Mesenchymal stem cell (in vitro differentiated cells and primary cell): ENCODE measurements at regions not wholly inside any gene's neighbourhood (a gene's known extent, or its start where the extent isn't known, plus 50 kb on each side); places are given as distances from the start of the nearest gene placed in this dataset.
A peak's percentile ranks its signal among the peaks of the same experiment; 100 is the strongest.

Experiments
- DNase-seq: peaks from one replicate; pipeline ENCODE4 v3.0.0-alpha.2; 2013
- H2AFZ ChIP-seq: one replicate; pipeline ENCODE4 v1.6.1; 2013; ENCODE audit warnings: low read depth, mild to moderate bottlenecking, control low read depth, inconsistent platforms, low read length, moderate library complexity
- H2AK5ac ChIP-seq: 2 replicates; pipeline ENCODE4 v1.6.1; 2013; ENCODE audit warnings: low read length, moderate library complexity, mild to moderate bottlenecking, inconsistent platforms; ENCODE audit not compliant: severe bottlenecking
- H2BK120ac ChIP-seq: one replicate; pipeline ENCODE4 v1.6.1; 2013; ENCODE audit warnings: low read depth, mild to moderate bottlenecking, inconsistent platforms, low read length, moderate library complexity
- H2BK12ac ChIP-seq, 2 experiments: one replicate each; pipeline ENCODE4 v1.6.1; 2013; ENCODE audit warnings: inconsistent platforms in 2 of 2, low read length in 2 of 2, mild to moderate bottlenecking in 2 of 2, moderate library complexity in 2 of 2, control low read depth in 1 of 2
- H2BK15ac ChIP-seq: one replicate; pipeline ENCODE4 v1.6.1; 2013; ENCODE audit warnings: mild to moderate bottlenecking, low read depth, inconsistent platforms; ENCODE audit not compliant: poor library complexity, severe bottlenecking
- H2BK5ac ChIP-seq: 2 replicates; pipeline ENCODE4 v1.6.1; 2013; ENCODE audit warnings: low read depth, mild to moderate bottlenecking, low read length, control low read depth, inconsistent platforms; ENCODE audit not compliant: poor library complexity, severe bottlenecking
- H3K14ac ChIP-seq, 2 experiments: one replicate each; pipeline ENCODE4 v1.6.1; 2013; ENCODE audit warnings: inconsistent platforms in 2 of 2, low read length in 2 of 2, control low read depth in 1 of 2, mild to moderate bottlenecking in 1 of 2, moderate library complexity in 1 of 2
- H3K18ac ChIP-seq, 2 experiments: one replicate each; pipeline ENCODE4 v1.6.1; 2013; ENCODE audit warnings: inconsistent platforms in 2 of 2, low read length in 2 of 2, control low read depth in 1 of 2, low read depth in 1 of 2, mild to moderate bottlenecking in 1 of 2
- H3K23ac ChIP-seq, 2 experiments: one replicate each; pipeline ENCODE4 v1.6.1; 2013; ENCODE audit warnings: inconsistent platforms in 2 of 2, low read length in 2 of 2, mild to moderate bottlenecking in 2 of 2, moderate library complexity in 2 of 2, control low read depth in 1 of 2
- H3K27ac ChIP-seq: 2 replicates; pipeline ENCODE4 v1.5.1; 2013; ENCODE audit warnings: mild to moderate bottlenecking, moderate library complexity, low read length, control low read depth, inconsistent platforms; ENCODE audit not compliant: poor library complexity, severe bottlenecking
- H3K27me3 ChIP-seq, 2 experiments: 2 replicates each; pipeline versions ENCODE4 v1.6.1 to v1.7.0; 2013; ENCODE audit warnings: low read length in 2 of 2, mild to moderate bottlenecking in 2 of 2, moderate library complexity in 2 of 2, control low read depth in 1 of 2, inconsistent platforms in 1 of 2; ENCODE audit not compliant: control insufficient read depth in 1 of 2, insufficient read depth in 1 of 2
- H3K36me3 ChIP-seq, 2 experiments: 2 replicates each; pipeline versions ENCODE4 v1.6.1 to v1.7.0; 2013; ENCODE audit warnings: low read length in 2 of 2, control low read depth in 1 of 2, inconsistent platforms in 1 of 2, low read depth in 1 of 2, mild to moderate bottlenecking in 1 of 2; ENCODE audit not compliant: insufficient read depth in 2 of 2, control insufficient read depth in 1 of 2
- H3K4ac ChIP-seq, 2 experiments: one replicate each; pipeline ENCODE4 v1.6.1; 2013; ENCODE audit warnings: inconsistent platforms in 2 of 2, low read length in 2 of 2, mild to moderate bottlenecking in 2 of 2, moderate library complexity in 2 of 2, control low read depth in 1 of 2, low read depth in 1 of 2
- H3K4me1 ChIP-seq: 2 replicates; pipeline ENCODE4 v1.6.1; 2013; ENCODE audit warnings: low read depth, low read length, control low read depth; ENCODE audit not compliant: control insufficient read depth, insufficient read depth
- H3K4me2 ChIP-seq: 2 replicates; pipeline ENCODE4 v1.6.1; 2013; ENCODE audit warnings: low read length, mild to moderate bottlenecking, inconsistent platforms; ENCODE audit not compliant: poor library complexity, severe bottlenecking
- H3K4me3 ChIP-seq, 2 experiments: 2 replicates each; pipeline versions ENCODE4 v1.5.1 to v1.7.0; 2013; ENCODE audit warnings: low read length in 2 of 2, mild to moderate bottlenecking in 2 of 2, control low read depth in 1 of 2, low read depth in 1 of 2; ENCODE audit not compliant: insufficient read depth in 1 of 2
- H3K79me1 ChIP-seq: replicated peaks from 2 replicates; pipeline ENCODE4 v1.6.1; 2013; ENCODE audit warnings: mild to moderate bottlenecking, control low read depth, low read length, inconsistent platforms; ENCODE audit not compliant: poor library complexity, severe bottlenecking
- H3K9ac ChIP-seq: 2 replicates; pipeline ENCODE4 v1.7.0; 2013; ENCODE audit warnings: mild to moderate bottlenecking, low read length, moderate library complexity
- H3K9me3 ChIP-seq: 2 replicates; pipeline ENCODE4 v1.7.0; 2013; ENCODE audit warnings: mild to moderate bottlenecking, low read length; ENCODE audit not compliant: control insufficient read depth
- H4K8ac ChIP-seq: one replicate; pipeline ENCODE4 v1.6.1; 2013; ENCODE audit warnings: inconsistent platforms, mild to moderate bottlenecking, low read length, moderate library complexity
- H4K91ac ChIP-seq: one replicate; pipeline ENCODE4 v1.6.1; 2013; ENCODE audit warnings: mild to moderate bottlenecking, low read length, inconsistent platforms
- WGBS: methylation state at CpG from one replicate; pipeline ENCODE4 v1.1.7; 2013; ENCODE audit warnings: mixed read lengths; 5-methylcytosine and 5-hydroxymethylcytosine counted together

DNA sequence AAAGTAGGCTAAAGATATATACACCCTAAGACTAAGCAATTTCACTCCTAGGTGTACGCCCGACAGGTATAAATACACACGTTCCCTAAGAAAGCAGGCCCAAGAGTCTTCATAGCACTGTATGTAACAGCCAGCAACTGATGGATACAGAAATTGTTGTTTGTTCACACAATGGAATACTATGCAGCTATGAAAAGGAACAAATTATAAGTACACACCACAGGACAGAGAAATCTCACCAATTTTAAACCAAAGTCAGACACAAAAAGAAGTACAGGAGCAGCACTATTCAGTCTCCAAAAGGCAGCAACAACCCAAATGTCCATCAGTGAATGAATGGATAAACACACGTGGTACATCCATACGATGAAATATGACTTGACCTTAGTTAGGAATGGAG is 106.1 kb downstream of the LITAF start:
- no peak overlapping the region for H3K4me3 ChIP-seq
- no peak overlapping the region for H4K8ac ChIP-seq
- H3K36me3 ChIP-seq, result no peaks in the 10 kb centered on the region
- H3K4ac ChIP-seq, result no peak overlapping the region
- H2BK12ac ChIP-seq, result no peak overlapping the region
- no peaks in the 10 kb centered on the region for H3K4me1 ChIP-seq
- H3K9ac ChIP-seq, result no peak overlapping the region
- H3K79me1 ChIP-seq, result no peaks in the 10 kb centered on the region
- no peak overlapping the region for H2AK5ac ChIP-seq
- DNase-seq, result no peak
- no peak overlapping the region for H3K23ac ChIP-seq
- no peak overlapping the region for H2BK5ac ChIP-seq
- H2BK120ac ChIP-seq, result no peak overlapping the region
- peaks cover 6% of the 10 kb centered on the region for H3K9me3 ChIP-seq
- no peak overlapping the region for H3K27ac ChIP-seq
- no peak overlapping the region for H3K4me2 ChIP-seq
- H4K91ac ChIP-seq, result no peak overlapping the region
- no peak overlapping the region for H2AFZ ChIP-seq
- no peak overlapping the region for H2BK15ac ChIP-seq
- no peak overlapping the region for H3K14ac ChIP-seq
- H3K27me3 ChIP-seq, result peaks cover 8 to 22% of the 10 kb centered on the region in 2 experiments
- no peak overlapping the region for H3K18ac ChIP-seq
- WGBS, result 89% methylated on average over 2 of the region's 5 CpGs

DNA sequence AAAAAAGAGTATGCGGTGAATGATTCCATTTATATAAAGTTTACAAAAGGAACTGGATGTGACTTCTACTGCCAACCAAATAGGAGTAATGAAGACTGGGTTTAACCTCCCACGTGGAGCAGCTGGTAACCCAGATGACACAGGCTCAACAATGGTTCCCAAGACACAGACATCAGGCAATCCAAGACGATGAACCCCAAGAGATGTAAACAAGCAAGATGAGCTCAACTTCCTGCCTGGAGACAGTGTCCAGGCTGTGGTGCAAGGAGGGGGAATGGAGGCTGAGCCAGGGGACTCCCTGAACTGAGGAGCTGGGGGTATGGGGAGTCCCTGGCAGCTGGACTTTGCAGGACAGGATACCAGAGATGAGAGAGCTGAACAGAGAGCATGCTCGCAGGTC is 104.7 kb downstream of the LITAF start:
- H4K8ac ChIP-seq, result no peak overlapping the region
- no peak overlapping the region for H2AK5ac ChIP-seq
- H2BK12ac ChIP-seq, result no peak overlapping the region
- no peak overlapping the region for H4K91ac ChIP-seq
- H3K36me3 ChIP-seq, result no peaks in the 10 kb centered on the region
- no peak overlapping the region for H2BK120ac ChIP-seq
- H3K27me3 ChIP-seq, result peaks cover under 1 to 10% of the 10 kb centered on the region in 2 experiments
- no peak overlapping the region for H3K9ac ChIP-seq
- 54% methylated on average over 3 of the region's 4 CpGs for WGBS
- H3K23ac ChIP-seq, result no peak overlapping the region
- no peak overlapping the region for H2AFZ ChIP-seq
- H3K14ac ChIP-seq, result no peak overlapping the region
- H3K4ac ChIP-seq, result no peak overlapping the region
- H3K9me3 ChIP-seq, result peaks cover 6% of the 10 kb centered on the region
- H3K4me1 ChIP-seq, result no peaks in the 10 kb centered on the region
- no peak overlapping the region for H3K27ac ChIP-seq
- H3K4me3 ChIP-seq, result no peak overlapping the region
- H3K18ac ChIP-seq, result no peak overlapping the region
- peak; percentile 71 for DNase-seq
- no peaks in the 10 kb centered on the region for H3K79me1 ChIP-seq
- no peak overlapping the region for H2BK15ac ChIP-seq
- no peak overlapping the region for H3K4me2 ChIP-seq
- H2BK5ac ChIP-seq, result no peak overlapping the region

DNA sequence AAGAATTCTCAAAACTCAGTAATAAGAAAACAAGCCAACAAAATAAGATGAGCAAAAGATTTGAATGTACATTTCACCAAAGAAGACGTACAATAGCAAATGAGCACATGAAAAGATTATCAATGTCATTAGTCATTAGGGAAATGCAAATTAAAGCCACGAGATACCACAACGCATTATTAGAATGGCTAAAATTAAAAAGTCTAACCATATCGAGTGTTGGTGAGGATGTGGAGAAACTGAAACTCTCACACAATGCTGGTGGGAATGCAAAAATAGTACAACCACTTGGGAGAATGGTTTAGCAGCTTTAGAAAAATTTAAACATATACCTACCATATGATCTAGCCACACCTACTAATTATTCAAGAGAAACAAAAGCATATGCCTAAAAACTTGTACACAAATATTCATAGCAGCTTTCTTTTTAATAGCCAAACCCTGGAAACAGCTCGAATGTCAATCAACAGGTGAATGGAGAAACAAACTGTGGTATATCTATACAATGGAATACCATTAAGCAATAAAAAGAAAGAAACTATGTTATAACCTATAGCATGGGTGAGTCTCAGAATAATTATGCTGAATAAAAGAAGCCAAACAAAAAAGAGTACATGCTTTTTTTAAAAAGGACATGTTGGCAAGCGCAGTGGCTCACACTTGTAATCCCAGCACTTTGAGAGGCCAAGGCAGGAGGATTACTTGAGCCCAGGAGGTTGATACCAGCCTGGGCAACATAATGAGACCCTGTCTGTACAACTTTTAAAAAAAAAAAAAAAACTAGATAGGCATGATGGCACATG is 103.6 kb downstream of the LITAF start:
- no peak overlapping the region for H2BK5ac ChIP-seq
- H4K8ac ChIP-seq, result no peak overlapping the region
- H3K14ac ChIP-seq, result no peak overlapping the region
- no peak overlapping the region for H2BK12ac ChIP-seq
- no peak overlapping the region for H2BK15ac ChIP-seq
- H3K4me3 ChIP-seq, result no peak overlapping the region
- H2AFZ ChIP-seq, result no peak overlapping the region
- no peaks in the 10 kb centered on the region for H3K4me1 ChIP-seq
- no peak overlapping the region for H4K91ac ChIP-seq
- no peak overlapping the region for H3K4me2 ChIP-seq
- peaks cover 3 to 6% of the 10 kb centered on the region in 2 experiments for H3K27me3 ChIP-seq
- DNase-seq, result no peak
- H3K4ac ChIP-seq, result no peak overlapping the region
- no peak overlapping the region for H2AK5ac ChIP-seq
- H2BK120ac ChIP-seq, result no peak overlapping the region
- no peak overlapping the region for H3K9ac ChIP-seq
- H3K36me3 ChIP-seq, result no peaks in the 10 kb centered on the region
- H3K79me1 ChIP-seq, result no peaks in the 10 kb centered on the region
- peaks cover 6% of the 10 kb centered on the region for H3K9me3 ChIP-seq
- no peak overlapping the region for H3K18ac ChIP-seq
- H3K23ac ChIP-seq, result no peak overlapping the region
- WGBS, result 95% methylated on average over 5 of the region's 6 CpGs
- H3K27ac ChIP-seq, result no peak overlapping the region

DNA sequence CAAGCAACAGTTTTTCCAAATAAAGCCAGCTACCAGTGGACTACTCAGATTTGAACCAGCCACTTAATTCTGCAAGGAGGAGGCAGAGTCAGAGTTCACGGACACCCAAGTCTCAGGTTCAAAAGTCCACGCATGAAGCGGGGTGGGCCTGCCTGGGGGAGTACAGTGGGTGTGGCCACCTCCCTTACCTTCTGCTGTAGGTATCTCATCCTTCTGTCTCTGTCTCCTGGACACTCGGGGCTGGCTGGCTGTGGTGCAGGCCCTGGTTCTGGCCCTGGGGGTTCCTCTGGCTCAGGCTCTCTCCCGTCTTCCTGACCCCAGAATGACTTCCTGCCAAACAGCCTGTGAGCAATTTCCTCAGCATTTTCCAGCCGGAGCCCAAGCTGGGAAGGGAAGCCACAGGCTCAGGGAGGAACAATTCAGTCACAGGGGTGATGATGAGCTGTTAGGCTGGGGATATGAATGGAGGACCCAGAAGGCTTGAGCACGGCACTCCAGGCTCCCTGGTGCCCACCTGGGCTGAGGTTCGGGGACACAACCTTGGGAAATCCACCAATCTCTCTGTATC is 101.9 kb downstream of the LITAF start:
- Histone ChIP-seq H4K91ac (no peak overlapping the region), H3K36me3 (no peaks in the 10 kb centered on the region), H2BK120ac (no peak overlapping the region), H3K4me3 (no peak overlapping the region), H3K23ac (no peak overlapping the region), H2BK5ac (no peak overlapping the region), H3K79me1 (no peaks in the 10 kb centered on the region), H3K18ac (no peak overlapping the region), H2AFZ (no peak overlapping the region), H2BK15ac (no peak overlapping the region), H4K8ac (no peak overlapping the region), H3K9ac (no peak overlapping the region), H2BK12ac (no peak overlapping the region), H3K27me3 (peaks cover 5 to 6% of the 10 kb centered on the region in 2 experiments), H2AK5ac (no peak overlapping the region), H3K27ac (no peak overlapping the region), H3K4me1 (no peaks in the 10 kb centered on the region), H3K4me2 (no peak overlapping the region), H3K4ac (no peak overlapping the region), H3K9me3 (peaks cover 6% of the 10 kb centered on the region), H3K14ac (no peak overlapping the region)
- WGBS, result 71% methylated on average over 8 of the region's 8 CpGs
- peak; percentile 29 for DNase-seq
